ENCODE measurements at regions not wholly inside any gene's neighbourhood (a gene's known extent, or its start where the extent isn't known, plus 50 kb on each side); places are given as distances from the start of the nearest gene placed in this dataset.

GRCh38 chr1:212203630-212204029 lies 81.6 kb upstream of the PPP2R5A start:
- CTCF ChIA-PET = interaction anchor here (0.7 to 1.0 kb wide), 2 partner anchors 168 to 497 kb away, joined by 3 read pairs; partner anchors contain the start of genes DTL and INTS7

More at GRCh38 chr1:212203630-212204029, 81.6 kb upstream of the PPP2R5A start:
- H3K79me2 ChIP-seq (ENCODE audit: insufficient read depth) = no peaks in the 10 kb centered on the region
- H3K36me3 ChIP-seq (replicated peaks in 1 of 2; ENCODE audit: control insufficient read depth in 1 of 2, insufficient read depth in 2 of 2, low read length in 1 of 2) = no peaks in the 10 kb centered on the region
- no peak overlapping the region for H3K4me2 ChIP-seq
- 91% methylated on average over 3 of the region's 3 CpGs for WGBS (ENCODE audit: low lambda C conversion rate)
- DNase-seq = no peak
- no peaks in the 10 kb centered on the region for H4K20me1 ChIP-seq (ENCODE audit: insufficient read depth)
- no peaks in the 10 kb centered on the region for H3F3A ChIP-seq (replicated peaks; ENCODE audit: insufficient read depth)
- no peak for TF ChIP-seq CTCF (IDR thresholded peaks at IDR 0.05)
- no peak for TF ChIP-seq GATA2 (CRISPR knock-in tag; IDR thresholded peaks at IDR 0.05)
- TF ChIP-seq FOXJ3 (CRISPR knock-in tag; IDR thresholded peaks at IDR 0.05) = no peak
- no peak for TF ChIP-seq IRF3 (IDR thresholded peaks at IDR 0.05; ENCODE audit: low read depth, low read length)
- no peak for TF ChIP-seq RAD21 (IDR thresholded peaks at IDR 0.05; ENCODE audit: low read length)
- TF ChIP-seq EP300 (IDR thresholded peaks at IDR 0.05; ENCODE audit: borderline replicate concordance in 1 of 2, low read depth in 1 of 2, low read length in 1 of 2) = no peak
- no peak for TF ChIP-seq SIN3A (IDR thresholded peaks at IDR 0.05; ENCODE audit: borderline replicate concordance, low read depth, low read length)
- TF ChIP-seq ELF1 (IDR thresholded peaks at IDR 0.05) = no peak
- TF ChIP-seq SMC3 (IDR thresholded peaks at IDR 0.05; ENCODE audit: low read depth, low read length) = no peak
- TF ChIP-seq TCF12 (IDR thresholded peaks at IDR 0.05) = no peak
- no peak for TF ChIP-seq MEF2A (IDR thresholded peaks at IDR 0.05; ENCODE audit: borderline replicate concordance, low read depth)
- TF ChIP-seq NRF1 (IDR thresholded peaks at IDR 0.05; ENCODE audit: low read depth, low read length) = no peak
- TF ChIP-seq ZBTB33 (IDR thresholded peaks at IDR 0.05; ENCODE audit: borderline replicate concordance, low read depth) = no peak
- TF ChIP-seq RFX5 (IDR thresholded peaks at IDR 0.05; ENCODE audit: low read length) = no peak
- TF ChIP-seq MAX (IDR thresholded peaks at IDR 0.05; ENCODE audit: low read depth) = no peak
- TF ChIP-seq TAF1 (IDR thresholded peaks at IDR 0.05; ENCODE audit: borderline replicate concordance, low read depth, low read length) = no peak
- TF ChIP-seq USF1 (IDR thresholded peaks at IDR 0.05; ENCODE audit: borderline replicate concordance, low read depth) = no peak
- H3K4me1 ChIP-seq (ENCODE audit: control insufficient read depth in 1 of 2, insufficient read depth in 2 of 2, low read depth in 1 of 2, low read length in 1 of 2) = no peaks in the 10 kb centered on the region; a peak in 1 of 4 replicates
- no peak overlapping the region for H2AFZ ChIP-seq (ENCODE audit: low read depth)
- no peaks in the 10 kb centered on the region for H3K9me2 ChIP-seq
- H3K4me3 ChIP-seq (ENCODE audit: low read depth in 2 of 2, low read length in 1 of 2) = no peak overlapping the region
- H3K27ac ChIP-seq (ENCODE audit: low read depth in 2 of 2, low read length in 1 of 2) = no peak overlapping the region
- no peaks in the 10 kb centered on the region for H3K9me3 ChIP-seq
- H3K9ac ChIP-seq = no peak overlapping the region
- H3K27me3 ChIP-seq (ENCODE audit: insufficient read depth) = no peaks in the 10 kb centered on the region
- POLR2A ChIA-PET = no interaction called here

Data from SK-N-SH (cell line).